ENCODE measurements at regions not wholly inside any gene's neighbourhood (a gene's known extent, or its start where the extent isn't known, plus 50 kb on each side); places are given as distances from the start of the nearest gene placed in this dataset.

- no peaks in the 10 kb centered on the region for H3K36me3 ChIP-seq
- DNase-seq (ENCODE audit: low spot score in 2 of 2): no peak
- no peak overlapping the region for H3K4me3 ChIP-seq
- H3K9me3 ChIP-seq: no peaks in the 10 kb centered on the region
- no peak overlapping the region for H3K27ac ChIP-seq
- WGBS, 2 donors: 80 to 81% methylated on average over 5 of the region's 5 CpGs
- H3K27me3 ChIP-seq: no peaks in the 10 kb centered on the region
- TF ChIP-seq CTCF (IDR thresholded peaks at IDR 0.05) (no peak), EP300 (IDR thresholded peaks at IDR 0.05) (no peak), POLR2A (IDR thresholded peaks at IDR 0.05) (no peak)
- H3K4me1 ChIP-seq: no peaks in the 10 kb centered on the region
Observed at GRCh38 chr12:83365317-83365716, 678.6 kb downstream of the TMTC2 start.

GRCh38 chr12:83361475-83361874 lies 674.8 kb downstream of the TMTC2 start:
- Histone ChIP-seq H3K4me3 (no peak overlapping the region), H3K36me3 (no peaks in the 10 kb centered on the region), H3K4me1 (no peaks in the 10 kb centered on the region), H3K27me3 (no peaks in the 10 kb centered on the region), H3K9me3 (no peaks in the 10 kb centered on the region), H3K27ac (no peak overlapping the region)
- no peak for TF ChIP-seq CTCF (IDR thresholded peaks at IDR 0.05)
- no peak for TF ChIP-seq EP300 (IDR thresholded peaks at IDR 0.05)
- TF ChIP-seq POLR2A (IDR thresholded peaks at IDR 0.05): no peak
- DNase-seq (ENCODE audit: low spot score in 2 of 2): no peak
- WGBS, 2 donors: 85 to 93% methylated on average over 2 of the region's 2 CpGs

GRCh38 chr12:83361071-83361470 lies 674.4 kb downstream of the TMTC2 start:
- Histone ChIP-seq H3K4me1 (no peaks in the 10 kb centered on the region), H3K27me3 (no peaks in the 10 kb centered on the region), H3K36me3 (no peaks in the 10 kb centered on the region), H3K4me3 (no peak overlapping the region), H3K9me3 (no peaks in the 10 kb centered on the region), H3K27ac (no peak overlapping the region)
- no peak for DNase-seq (ENCODE audit: low spot score in 2 of 2)
- no peak for TF ChIP-seq EP300 (IDR thresholded peaks at IDR 0.05)
- TF ChIP-seq POLR2A (IDR thresholded peaks at IDR 0.05): no peak
- TF ChIP-seq CTCF (IDR thresholded peaks at IDR 0.05): no peak

- no peaks in the 10 kb centered on the region for H3K27me3 ChIP-seq
- H3K36me3 ChIP-seq: no peaks in the 10 kb centered on the region
- H3K27ac ChIP-seq: no peak overlapping the region
- DNase-seq (ENCODE audit: low spot score in 2 of 2): no peak
- WGBS, 2 donors: 44 to 49% methylated on average over 4 of the region's 4 CpGs
- H3K4me3 ChIP-seq: no peak overlapping the region
- no peaks in the 10 kb centered on the region for H3K4me1 ChIP-seq
- H3K9me3 ChIP-seq: no peaks in the 10 kb centered on the region
- TF ChIP-seq EP300 (IDR thresholded peaks at IDR 0.05) (no peak), POLR2A (IDR thresholded peaks at IDR 0.05) (no peak), CTCF (IDR thresholded peaks at IDR 0.05) (no peak)
Observed at GRCh38 chr12:83349907-83350611, 663.4 kb downstream of the TMTC2 start.

- Histone ChIP-seq H3K27me3 (no peaks in the 10 kb centered on the region), H3K9me3 (peaks cover 0 to 5% (median 0%) of the 10 kb centered on the region in 4 donors), H3K27ac (no peak overlapping the region), H3K4me1 (no peaks in the 10 kb centered on the region), H3K4me3 (no peak overlapping the region), H3K36me3 (no peaks in the 10 kb centered on the region)
- no peak for TF ChIP-seq POLR2A (IDR thresholded peaks at IDR 0.05)
- no peak for TF ChIP-seq CTCF (IDR thresholded peaks at IDR 0.05)
- TF ChIP-seq EP300 (IDR thresholded peaks at IDR 0.05): no peak
- DNase-seq (ENCODE audit: low spot score in 2 of 2): no peak
Observed at GRCh38 chr12:83346333-83346732, 659.6 kb downstream of the TMTC2 start.
